KMS-11 (cell line): ENCODE measurements at regions not wholly inside any gene's neighbourhood (a gene's known extent, or its start where the extent isn't known, plus 50 kb on each side); places are given as distances from the start of the nearest gene placed in this dataset.

Experiments
- H2AFZ ChIP-seq: fragments of 200-600 bp; sonication (generic); 2 replicates; pipeline ENCODE4 v1.6.1; 2016; ENCODE audit warnings: antibody characterized with exemption, mixed run types, low read depth
- H3K27ac ChIP-seq: fragments of 200-600 bp; sonication (generic); 2 replicates; pipeline ENCODE4 v1.6.1; 2016; ENCODE audit warnings: mild to moderate bottlenecking, mixed run types
- H3K27me3 ChIP-seq: fragments of 200-600 bp; sonication (generic); 2 replicates; pipeline ENCODE4 v1.6.1; 2017; ENCODE audit warnings: mild to moderate bottlenecking, low read depth, mixed run types, moderate library complexity; ENCODE audit not compliant: insufficient read depth
- H3K36me3 ChIP-seq: fragments of 200-600 bp; sonication (generic); 2 replicates; pipeline ENCODE4 v1.6.1; 2017; ENCODE audit warnings: mild to moderate bottlenecking, mixed run types; ENCODE audit not compliant: insufficient read depth
- H3K4me1 ChIP-seq: fragments of 200-600 bp; sonication (generic); 2 replicates; pipeline ENCODE4 v1.6.1; 2016; ENCODE audit warnings: mild to moderate bottlenecking, low read depth, mixed run types; ENCODE audit not compliant: poor library complexity, severe bottlenecking
- H3K4me2 ChIP-seq: fragments of 200-600 bp; sonication (generic); 2 replicates; pipeline ENCODE4 v1.7.0; 2016; ENCODE audit warnings: mild to moderate bottlenecking, mixed run types
- H3K4me3 ChIP-seq: fragments of 200-600 bp; sonication (generic); IDR thresholded peaks from 2 replicates; pipeline ENCODE4 v1.6.1; 2017; ENCODE audit warnings: low read depth, low read length, mixed read lengths; ENCODE audit not compliant: insufficient read depth
- H3K79me2 ChIP-seq: fragments of 200-600 bp; sonication (generic); 2 replicates; pipeline ENCODE4 v1.6.1; 2016; ENCODE audit warnings: low read depth, mixed run types; ENCODE audit not compliant: insufficient read depth
- H3K9ac ChIP-seq: fragments of 200-600 bp; sonication (generic); 2 replicates; pipeline ENCODE4 v1.6.1; 2016; ENCODE audit warnings: mild to moderate bottlenecking, mixed run types
- H4K20me1 ChIP-seq: fragments of 200-600 bp; sonication (generic); 2 replicates; pipeline ENCODE4 v1.6.1; 2016; ENCODE audit warnings: mild to moderate bottlenecking, mixed run types; ENCODE audit not compliant: insufficient read depth
- TF ChIP-seq, protein P1 (sequence below): fragments of 200-600 bp; sonication (generic); conservative IDR thresholded peaks from 2 replicates; pipeline ENCODE4 v1.6.1; 2017; ENCODE audit warnings: low read depth, mild to moderate bottlenecking, antibody characterized with exemption, low read length, moderate library complexity, mixed read lengths

DNA sequence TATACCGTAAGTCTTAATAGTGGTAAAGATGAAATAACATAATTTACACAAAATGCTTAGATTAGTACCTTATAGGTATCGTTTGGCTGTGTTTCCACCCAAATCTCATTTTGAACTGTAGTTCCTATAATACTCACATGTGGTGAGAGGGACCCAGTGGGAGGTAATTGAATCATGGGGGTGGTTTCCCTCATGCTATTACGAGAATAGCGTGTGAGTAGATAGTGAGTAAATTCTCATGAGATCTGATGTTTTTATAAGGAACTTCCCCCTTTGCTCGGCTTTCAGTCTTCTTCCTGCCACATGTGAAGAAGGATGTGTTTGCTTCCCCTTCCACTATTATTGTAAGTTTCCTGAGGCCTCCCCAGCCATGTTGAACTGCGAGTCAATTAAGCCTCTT, 426.3 kb upstream of the POT1 start:
- H3K27ac ChIP-seq, result no peak overlapping the region
- TF ChIP-seq, protein P1, sequence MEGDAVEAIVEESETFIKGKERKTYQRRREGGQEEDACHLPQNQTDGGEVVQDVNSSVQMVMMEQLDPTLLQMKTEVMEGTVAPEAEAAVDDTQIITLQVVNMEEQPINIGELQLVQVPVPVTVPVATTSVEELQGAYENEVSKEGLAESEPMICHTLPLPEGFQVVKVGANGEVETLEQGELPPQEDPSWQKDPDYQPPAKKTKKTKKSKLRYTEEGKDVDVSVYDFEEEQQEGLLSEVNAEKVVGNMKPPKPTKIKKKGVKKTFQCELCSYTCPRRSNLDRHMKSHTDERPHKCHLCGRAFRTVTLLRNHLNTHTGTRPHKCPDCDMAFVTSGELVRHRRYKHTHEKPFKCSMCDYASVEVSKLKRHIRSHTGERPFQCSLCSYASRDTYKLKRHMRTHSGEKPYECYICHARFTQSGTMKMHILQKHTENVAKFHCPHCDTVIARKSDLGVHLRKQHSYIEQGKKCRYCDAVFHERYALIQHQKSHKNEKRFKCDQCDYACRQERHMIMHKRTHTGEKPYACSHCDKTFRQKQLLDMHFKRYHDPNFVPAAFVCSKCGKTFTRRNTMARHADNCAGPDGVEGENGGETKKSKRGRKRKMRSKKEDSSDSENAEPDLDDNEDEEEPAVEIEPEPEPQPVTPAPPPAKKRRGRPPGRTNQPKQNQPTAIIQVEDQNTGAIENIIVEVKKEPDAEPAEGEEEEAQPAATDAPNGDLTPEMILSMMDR, result no peak
- H2AFZ ChIP-seq, result no peak overlapping the region

DNA sequence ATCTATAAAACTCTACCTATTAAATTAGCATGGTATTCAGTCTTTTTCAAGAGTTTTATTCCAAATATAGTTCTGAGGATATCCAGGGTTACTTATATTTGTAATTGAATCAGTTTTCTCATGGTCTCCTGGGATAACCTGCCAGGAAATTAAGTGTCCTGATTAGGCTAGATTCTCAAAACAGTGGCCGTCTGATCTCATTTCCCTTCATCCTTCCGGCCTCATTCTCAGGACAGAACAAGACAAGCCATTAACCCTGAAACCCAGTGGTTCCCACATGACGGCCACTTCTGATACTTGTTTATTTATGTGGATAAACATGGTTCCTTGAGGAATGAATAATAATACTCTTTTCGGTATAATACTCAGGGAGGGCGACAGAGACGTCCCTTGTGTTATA, 417.6 kb upstream of the POT1 start:
- Histone ChIP-seq H3K9ac (no peak overlapping the region), H3K4me1 (no peaks in the 10 kb centered on the region), H3K27ac (no peak overlapping the region), H3K36me3 (no peaks in the 10 kb centered on the region), H3K4me2 (no peak overlapping the region), H3K27me3 (no peaks in the 10 kb centered on the region), H2AFZ (no peak overlapping the region), H4K20me1 (no peaks in the 10 kb centered on the region), H3K79me2 (no peaks in the 10 kb centered on the region), H3K4me3 (no peak overlapping the region)
- TF ChIP-seq, protein P1, result no peak

More for the DNA sequence above, 426.3 kb upstream of the POT1 start:
- no peaks in the 10 kb centered on the region for H3K79me2 ChIP-seq
- no peaks in the 10 kb centered on the region for H3K27me3 ChIP-seq
- H3K4me3 ChIP-seq, result no peak overlapping the region
- no peak overlapping the region for H3K9ac ChIP-seq
- no peaks in the 10 kb centered on the region for H4K20me1 ChIP-seq
- H3K36me3 ChIP-seq, result no peaks in the 10 kb centered on the region
- H3K4me2 ChIP-seq, result no peak overlapping the region
- no peaks in the 10 kb centered on the region for H3K4me1 ChIP-seq

DNA sequence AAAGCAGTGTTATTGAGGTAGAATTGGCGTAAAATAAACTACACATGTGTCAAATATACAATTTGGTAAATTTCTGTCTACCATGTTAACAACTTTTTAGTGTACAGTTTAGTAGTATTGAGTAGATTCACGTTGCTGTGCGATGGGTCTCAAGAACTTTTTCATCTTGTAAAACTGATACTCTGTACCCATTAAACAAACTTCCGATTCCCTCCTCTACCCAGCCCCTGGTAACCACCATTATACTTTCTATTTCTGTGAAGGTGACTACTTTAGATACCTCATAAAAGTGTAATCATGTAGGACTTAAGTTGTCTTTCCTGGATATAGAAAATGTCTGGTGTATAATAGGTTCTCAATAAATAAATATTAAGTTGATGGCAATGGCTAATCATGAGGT, 408.5 kb upstream of the POT1 start:
- no peak overlapping the region for H2AFZ ChIP-seq
- H3K27me3 ChIP-seq, result no peaks in the 10 kb centered on the region
- no peaks in the 10 kb centered on the region for H3K4me1 ChIP-seq
- no peak overlapping the region for H3K9ac ChIP-seq
- H3K36me3 ChIP-seq, result no peaks in the 10 kb centered on the region
- H3K79me2 ChIP-seq, result no peaks in the 10 kb centered on the region
- no peak overlapping the region for H3K4me3 ChIP-seq
- H3K27ac ChIP-seq, result no peak overlapping the region
- no peaks in the 10 kb centered on the region for H4K20me1 ChIP-seq
- TF ChIP-seq, protein P1, result no peak
- no peak overlapping the region for H3K4me2 ChIP-seq

DNA sequence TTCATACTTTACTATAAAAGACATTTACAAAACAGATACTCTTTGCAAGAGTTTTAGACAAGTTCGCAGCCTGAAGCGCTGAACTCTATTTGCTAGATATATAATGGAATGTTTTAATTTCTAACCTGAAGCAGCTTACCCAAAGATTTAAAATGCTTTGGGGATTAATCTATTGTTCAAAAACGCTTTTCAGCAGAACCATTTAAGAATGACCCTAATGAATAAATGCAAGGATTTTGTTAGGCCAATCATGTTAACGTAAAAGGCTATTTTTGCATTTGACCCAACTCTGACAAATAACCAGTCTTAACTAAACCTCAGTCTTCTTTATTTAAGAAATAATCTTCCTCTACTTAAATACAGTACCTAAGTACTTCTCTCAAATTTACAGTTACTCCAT, 406.7 kb upstream of the POT1 start:
- no peak overlapping the region for H3K4me3 ChIP-seq
- no peaks in the 10 kb centered on the region for H4K20me1 ChIP-seq
- no peak overlapping the region for H2AFZ ChIP-seq
- no peaks in the 10 kb centered on the region for H3K79me2 ChIP-seq
- H3K36me3 ChIP-seq, result no peaks in the 10 kb centered on the region
- no peak overlapping the region for H3K9ac ChIP-seq
- H3K4me2 ChIP-seq, result no peak overlapping the region
- H3K27me3 ChIP-seq, result no peaks in the 10 kb centered on the region
- TF ChIP-seq, protein P1, result no peak
- no peak overlapping the region for H3K27ac ChIP-seq
- H3K4me1 ChIP-seq, result no peaks in the 10 kb centered on the region
